Renal pelvis (tissue), 1 donor: ENCODE measurements at regions not wholly inside any gene's neighbourhood (a gene's known extent, or its start where the extent isn't known, plus 50 kb on each side); places are given as distances from the start of the nearest gene placed in this dataset.
A peak's percentile ranks its signal among the peaks of the same experiment; 100 is the strongest.

Experiments
- DNase-seq: peaks from one replicate; pipeline ENCODE4 v3.0.0-alpha.2; 2013

DNA sequence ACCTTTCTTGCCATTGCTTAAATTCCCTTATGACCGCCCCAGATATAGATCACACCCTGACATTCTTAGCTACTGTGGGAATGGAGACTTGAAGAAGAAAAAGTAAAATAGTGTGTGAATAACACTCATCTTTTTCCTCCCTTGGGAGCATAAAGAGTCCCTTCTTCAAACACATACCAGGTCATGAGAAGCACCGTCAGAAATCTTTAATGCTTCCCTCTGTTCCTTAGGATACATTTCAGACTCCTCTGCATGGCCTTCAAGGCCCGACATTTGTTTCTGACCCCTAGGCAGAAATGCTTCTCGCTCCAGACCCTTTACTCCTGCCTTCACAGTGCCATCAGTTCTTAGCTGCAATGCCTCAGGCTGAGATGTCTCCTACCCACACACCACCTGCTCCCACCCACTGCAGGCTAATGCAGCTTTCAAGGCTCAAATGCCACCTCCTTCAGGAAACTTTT lies 143.8 kb upstream of the IL12A start:
- no peak for DNase-seq

DNA sequence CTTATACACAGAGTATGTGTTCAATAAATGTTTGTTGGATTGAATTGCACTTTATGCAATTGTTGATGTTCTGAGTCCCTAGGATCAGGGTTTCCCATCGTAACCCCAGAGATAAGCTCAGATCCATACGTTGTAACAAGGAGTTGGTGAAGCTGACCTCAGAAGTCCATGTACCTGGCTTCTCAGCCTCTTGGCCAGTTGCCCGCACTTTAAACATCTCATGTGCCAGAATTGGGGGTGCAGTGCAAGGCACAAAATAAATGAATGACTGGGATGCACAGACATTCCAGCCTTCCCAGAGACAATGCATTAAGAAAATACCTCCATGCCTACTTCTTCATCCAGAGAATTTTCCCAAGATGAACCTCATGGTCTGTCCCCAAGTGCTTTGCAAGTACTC lies 142.9 kb upstream of the IL12A start:
- no peak for DNase-seq

DNA sequence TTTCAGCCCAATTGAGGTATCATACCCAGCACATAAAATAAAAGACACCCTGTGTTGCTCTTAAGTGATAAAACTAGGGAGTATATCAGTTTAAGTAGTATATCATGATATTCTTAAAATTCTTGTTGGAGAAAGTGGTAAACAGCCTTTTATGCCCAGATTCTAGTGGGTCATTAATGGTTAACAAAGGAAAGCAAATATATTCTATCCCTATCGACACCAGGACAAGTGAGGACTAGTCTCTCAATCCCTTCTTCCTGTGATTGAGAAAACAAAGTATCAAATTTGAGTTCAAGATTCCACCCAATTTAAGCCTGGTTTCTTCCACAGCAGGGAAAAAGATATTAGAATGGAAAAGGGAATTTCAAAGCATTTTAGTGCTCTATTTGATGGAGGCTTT lies 142.4 kb upstream of the IL12A start:
- no peak for DNase-seq

DNA sequence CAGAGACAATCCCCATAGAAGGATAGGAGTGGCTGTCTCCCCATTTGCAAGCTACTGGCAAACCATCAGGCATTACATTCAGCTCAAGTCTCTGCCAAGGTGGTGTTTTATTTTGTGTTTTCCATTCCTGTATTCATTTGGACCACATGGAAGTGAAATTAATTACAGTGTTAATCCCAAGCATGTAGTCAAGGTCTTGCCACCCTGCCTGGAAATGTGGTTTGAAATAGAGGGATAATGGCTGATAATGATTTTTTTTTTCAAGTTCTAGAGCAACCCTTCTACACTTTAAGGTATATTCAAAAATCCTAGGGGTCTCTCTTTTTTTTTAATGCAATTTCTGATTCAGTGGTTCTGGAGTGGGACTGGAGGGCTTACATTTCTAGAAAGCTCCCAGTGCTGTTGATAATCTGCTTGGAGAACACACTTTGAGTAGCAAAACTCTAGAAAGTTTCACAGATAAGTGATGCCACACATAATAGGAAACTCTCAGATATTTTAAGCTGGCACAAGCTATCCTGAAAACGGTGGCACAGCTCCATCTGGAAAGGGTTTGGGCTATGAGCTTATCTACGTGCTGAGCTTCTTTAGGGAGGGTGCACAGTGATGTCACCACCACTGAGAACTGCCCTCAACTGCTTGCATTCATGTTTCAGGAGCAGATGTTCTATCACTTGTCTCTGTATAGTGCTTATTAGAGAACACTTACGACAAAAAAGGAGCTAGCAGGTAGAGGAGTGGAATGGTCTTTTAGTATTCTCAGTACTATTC lies 140.1 kb upstream of the IL12A start:
- DNase-seq: no peak

DNA sequence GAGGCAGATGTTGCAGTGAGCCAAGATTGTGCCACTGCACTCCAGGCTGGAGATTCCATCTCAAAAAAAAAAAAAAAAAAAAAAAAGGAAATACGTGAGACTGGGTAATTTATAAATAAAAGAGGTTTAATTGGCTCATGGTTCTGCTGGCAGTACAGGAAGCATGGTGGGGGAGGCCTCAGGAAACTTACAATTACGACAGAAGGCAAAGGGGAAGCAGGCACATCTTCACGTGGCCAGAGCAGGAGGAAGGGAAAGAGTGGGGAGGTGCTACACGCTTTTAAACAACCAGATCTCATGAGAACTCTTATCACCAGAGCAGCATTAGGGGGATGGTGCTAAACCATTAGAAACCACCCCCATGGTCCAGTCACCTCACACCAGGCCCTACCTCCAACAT lies 138.2 kb upstream of the IL12A start:
- DNase-seq: no peak

DNA sequence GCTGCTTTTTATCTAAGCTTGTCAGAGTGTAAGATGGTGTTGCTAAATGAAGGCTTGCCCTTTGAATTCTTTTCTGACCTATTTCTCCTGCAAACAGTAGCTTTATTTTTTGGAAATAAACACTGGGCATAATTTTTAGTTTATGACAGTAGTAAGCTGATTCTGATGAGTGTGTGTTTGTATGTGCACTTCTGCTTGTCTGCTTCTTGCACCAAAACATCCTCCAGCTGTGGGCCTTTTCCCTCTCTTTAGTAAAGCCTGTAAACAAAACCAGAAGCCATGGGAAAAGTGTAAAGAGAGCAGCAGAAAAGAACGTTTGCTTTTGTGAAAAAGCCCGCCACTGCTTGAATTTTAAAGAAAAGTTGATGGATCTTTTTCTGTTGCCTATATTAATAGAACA lies 136.4 kb upstream of the IL12A start:
- no peak for DNase-seq

DNA sequence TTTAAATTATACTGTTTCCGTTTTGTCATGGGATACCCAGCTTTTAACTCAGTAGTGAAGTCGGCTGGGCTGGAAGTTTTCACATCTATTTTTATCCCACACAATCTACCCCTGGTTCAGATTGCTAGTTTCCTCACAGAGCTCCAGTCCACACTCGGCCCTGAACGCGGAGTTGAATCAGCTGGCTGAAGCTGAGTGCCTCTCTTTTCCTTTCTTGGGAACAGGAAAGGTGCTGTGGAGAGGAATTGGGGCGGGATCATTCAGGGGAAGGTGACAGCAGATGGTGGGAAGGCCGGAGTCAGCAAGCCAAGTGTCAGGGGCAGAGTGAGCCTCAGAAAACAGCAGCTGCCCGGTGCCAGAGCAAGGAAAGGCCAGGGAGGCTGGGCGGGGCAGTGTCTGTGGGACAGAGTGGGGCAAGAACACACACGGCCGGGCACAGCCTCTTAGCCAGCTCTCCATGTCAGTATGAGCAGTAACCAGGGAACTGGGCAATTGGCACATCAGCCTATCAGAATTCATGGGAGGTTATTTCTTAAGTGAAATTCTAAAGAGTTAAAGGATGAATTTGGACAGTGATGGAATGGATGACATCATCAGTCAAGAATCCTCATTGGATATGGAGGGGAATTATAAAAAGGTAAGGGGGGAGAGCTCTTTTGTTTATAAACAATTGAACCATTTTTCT lies 135.7 kb upstream of the IL12A start:
- no peak for DNase-seq

DNA sequence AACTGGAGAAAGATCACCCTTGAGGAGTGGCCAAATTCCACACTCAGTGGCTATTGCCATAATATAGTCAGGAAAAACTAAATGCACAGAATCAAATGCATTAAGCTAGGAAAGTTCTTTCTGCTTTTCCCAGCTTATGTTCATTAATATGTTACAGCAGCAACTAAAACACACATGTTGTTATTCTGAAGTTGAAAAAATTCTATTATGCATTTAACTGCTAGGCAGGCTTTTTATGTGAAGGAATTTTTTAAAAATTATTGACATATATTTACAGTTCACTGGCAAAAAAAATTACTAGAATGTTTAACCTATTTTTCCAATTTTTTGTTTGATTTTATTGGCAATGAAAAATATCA lies 135.2 kb upstream of the IL12A start:
- no peak for DNase-seq

DNA sequence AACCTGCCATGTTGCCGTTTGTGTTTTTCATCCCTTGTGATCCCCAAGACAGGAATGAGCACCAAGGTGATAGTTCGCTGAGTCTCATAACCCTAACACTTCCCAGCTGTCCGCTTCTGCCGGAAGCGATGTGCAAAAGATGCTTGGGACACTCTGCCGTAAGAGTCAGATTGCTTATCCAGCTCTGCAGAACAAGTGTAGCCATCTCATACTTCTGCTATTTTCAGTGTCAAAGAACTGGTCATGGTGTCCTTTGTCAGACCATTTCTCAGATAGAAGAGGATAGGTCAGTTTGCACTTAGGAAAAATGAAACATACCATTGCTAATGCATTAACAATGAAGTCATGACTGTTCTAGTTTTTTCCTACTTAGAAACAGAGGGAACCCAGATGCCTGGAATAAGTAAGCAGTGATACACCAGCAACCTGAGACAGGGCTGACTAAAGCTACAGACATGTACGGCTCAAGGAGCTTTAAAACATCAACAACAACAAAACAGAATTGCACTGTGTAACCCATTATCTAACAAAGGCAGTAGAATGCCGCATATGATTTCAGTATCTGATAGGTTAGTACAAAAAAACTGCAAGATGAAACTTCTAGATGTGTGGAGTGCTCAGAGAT lies 134.0 kb upstream of the IL12A start:
- DNase-seq: no peak

DNA sequence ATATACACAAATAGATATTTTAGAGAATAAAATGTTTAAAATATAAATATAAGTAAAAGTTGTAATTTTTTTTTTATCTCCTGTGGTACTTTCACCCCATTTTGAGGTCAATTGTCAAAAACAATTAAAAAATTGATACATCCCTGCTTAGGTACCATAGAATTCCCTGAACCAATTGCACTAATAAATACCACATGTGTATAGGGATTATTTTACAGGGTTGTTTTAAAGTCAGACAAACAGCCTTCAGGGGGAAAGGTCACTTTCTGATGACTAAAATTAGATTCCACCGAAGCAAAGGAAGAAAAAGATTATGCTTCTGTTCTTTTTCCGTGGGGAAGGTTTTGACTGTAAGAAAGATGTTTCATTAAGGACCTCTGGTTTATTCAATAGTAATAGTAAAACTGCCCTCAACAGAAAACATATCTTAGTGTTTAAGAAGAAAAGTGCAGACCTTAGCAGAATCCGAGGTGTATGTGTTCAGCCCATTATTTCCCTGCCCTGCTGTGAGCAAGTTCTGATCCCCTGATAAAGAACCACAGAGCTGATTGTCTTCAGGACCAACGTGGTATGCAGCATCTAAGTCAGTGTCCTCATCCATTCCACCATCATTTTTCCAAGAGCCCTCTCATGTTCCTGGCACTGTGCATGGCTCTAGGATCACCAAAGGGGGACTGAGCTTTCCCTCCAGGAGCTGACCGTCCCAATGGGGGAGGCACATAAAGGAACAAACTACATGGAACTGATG lies 132.9 kb upstream of the IL12A start:
- no peak for DNase-seq

DNA sequence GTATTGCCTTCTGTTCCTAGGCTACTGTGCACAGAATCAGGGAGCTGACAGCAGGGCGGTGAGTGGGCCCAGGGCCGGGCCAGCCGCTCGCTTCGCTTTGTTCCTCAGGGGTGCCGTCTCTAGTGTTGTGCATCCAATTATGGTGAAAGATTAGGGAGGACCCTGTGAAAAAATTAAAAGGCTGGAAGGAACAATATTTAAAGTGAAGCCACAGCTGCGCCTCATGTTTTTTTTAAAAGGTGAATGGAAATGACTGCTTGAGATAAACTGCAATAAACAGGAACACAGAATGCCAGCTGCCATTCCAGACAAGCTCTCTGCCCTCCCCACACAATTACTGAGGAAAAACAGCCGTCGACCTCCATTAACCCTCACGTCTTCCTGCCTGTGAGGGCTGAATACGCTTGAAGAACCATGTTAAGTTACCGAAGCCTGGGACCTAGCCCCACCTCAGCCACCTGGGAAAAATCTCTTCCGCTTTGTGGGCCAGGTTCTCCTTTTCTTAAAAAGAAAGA lies 132.0 kb upstream of the IL12A start:
- DNase-seq: peak; percentile 85

DNA sequence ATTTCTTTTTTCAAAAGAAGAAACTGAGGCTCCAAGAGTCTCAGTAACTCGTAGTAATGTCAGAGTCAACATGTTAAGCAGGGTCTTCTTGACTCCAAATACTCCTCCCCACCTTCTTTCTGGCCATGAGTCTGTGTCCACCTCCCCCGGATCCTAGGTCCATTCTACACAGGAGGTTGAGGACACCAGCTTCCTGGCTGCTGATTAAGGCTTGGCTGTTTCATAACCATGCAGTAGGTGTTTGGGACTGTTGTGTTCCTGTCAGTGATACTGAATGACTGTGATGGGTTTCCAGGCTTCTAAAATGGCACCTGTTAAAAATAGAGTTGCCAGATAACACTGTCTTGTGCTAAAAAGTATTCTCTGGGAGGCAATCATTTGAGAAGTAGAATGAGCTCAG lies 130.8 kb upstream of the IL12A start:
- DNase-seq: no peak

DNA sequence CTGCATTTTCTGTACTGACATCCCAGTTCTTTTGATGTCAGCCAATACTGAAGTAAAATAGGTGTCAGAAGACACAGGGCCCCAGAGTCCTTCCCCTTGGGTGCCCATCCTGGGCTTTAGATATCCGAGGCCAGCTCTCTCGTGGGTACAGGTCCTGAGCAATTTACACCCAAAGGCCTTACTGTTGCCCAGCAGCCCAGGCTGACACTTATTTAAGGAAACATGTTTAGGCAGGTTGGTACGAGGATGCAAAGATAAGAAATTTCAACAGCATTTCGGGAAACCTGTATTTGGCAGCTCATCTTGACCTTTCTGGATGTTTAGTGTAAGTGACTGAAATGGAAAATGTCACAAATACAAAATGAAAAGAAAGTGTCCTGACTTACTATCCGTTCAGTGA lies 130.0 kb upstream of the IL12A start:
- no peak for DNase-seq

DNA sequence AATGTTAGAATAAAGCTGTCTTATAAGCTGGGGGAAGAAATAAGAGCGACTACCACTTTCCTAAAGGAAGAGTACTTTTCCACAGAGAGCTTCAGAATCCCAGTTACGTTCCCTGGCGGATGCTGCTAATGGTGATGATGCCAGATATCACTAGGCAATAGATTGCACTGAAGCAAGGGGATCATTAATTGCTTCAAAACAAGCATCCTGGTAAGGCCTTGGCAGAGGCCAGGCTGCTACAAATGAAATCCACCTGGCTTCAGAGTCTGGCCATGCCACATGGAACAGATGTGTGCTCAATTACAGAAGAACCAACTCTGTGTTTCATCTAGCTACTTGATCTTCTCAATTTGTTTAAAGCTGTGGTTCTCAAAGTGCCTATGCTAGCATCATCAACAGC lies 129.2 kb upstream of the IL12A start:
- DNase-seq: no peak

DNA sequence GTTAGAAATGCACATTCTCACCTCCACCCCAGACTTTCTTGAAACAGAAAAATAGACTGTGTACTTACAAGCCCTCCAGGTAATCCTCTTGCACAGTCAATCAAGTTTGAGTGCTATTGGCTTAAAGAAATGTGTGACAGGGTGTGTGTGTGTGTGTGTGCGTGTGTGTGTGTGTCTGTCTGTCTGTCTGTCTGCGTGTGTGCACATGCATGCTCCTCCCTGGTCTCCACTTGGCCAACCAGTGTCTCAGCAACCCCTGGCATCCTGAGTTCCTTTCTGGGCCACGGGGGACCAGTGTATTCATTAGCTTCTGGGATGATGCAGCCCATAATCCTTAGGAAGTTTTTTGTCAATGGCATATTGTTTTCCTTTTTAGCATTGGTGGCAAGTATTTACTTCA lies 128.8 kb upstream of the IL12A start:
- DNase-seq: no peak

DNA sequence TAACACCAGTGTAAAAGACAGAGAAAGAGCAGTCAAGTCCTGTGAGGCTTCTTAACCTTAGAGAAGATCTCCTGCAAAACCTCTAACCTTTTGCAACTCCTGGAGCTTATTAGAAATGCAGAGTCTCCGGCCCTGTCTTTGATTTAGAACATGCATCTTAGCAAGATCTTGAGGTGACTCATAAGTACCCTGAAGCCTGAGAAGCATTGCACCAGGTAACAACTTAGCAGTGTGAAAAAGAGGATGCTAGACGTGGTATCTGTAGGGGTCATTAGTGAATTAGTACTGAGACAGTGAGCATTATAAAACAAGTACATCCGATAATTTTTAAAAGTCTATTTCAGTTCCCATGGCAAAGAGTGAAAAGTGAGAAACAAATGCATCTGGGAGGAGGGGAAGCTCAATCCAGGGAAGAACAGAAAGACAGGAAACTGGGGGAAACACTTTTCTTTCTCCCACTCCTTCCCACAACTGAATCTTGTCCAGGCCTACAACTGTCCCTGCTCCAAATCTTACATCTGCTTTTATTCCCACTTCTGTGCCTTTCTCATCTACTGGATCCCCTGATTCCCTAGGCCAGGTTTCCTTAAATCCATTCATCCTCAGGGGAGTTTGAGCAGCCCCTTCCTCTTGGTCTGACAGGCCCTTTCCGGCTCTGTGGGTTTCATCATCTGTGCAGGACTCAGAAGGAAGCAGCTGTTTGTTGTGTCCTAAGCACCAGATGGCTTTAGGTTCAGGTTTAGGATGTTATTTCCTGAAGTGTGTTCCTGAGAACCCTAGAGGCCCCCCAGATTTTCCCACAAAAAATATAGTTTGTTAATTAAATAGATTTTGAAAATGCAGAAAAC lies 128.1 kb upstream of the IL12A start:
- no peak for DNase-seq

DNA sequence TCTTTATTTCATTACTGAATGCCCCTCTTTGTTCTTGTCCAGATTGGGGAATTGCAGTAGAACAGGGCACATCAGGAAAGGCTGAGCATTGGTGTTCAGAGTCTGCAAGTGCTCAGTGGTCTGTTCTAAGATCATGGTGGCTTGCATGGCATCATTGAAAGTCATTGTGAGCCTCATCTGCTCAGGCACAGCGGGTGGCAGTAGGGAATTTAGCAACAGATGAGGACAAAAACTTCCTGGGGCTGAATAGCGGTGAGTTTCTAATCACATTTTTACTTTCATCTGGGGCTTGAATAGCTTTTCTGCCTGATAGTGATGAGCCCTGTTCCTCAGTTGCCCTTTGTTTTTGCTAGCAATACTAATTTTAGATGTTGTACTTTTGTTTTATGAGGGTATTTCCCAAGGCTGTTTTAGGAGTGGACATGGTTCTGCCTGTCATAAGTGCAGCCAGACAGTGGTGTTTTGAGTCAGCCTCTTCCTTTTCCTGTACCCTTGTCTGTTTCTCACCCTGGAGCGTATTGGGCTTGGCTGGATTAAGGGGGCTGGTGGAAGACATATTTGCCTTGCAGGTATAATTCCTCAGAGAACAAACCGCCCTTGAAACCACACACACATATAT lies 127.2 kb upstream of the IL12A start:
- no peak for DNase-seq

DNA sequence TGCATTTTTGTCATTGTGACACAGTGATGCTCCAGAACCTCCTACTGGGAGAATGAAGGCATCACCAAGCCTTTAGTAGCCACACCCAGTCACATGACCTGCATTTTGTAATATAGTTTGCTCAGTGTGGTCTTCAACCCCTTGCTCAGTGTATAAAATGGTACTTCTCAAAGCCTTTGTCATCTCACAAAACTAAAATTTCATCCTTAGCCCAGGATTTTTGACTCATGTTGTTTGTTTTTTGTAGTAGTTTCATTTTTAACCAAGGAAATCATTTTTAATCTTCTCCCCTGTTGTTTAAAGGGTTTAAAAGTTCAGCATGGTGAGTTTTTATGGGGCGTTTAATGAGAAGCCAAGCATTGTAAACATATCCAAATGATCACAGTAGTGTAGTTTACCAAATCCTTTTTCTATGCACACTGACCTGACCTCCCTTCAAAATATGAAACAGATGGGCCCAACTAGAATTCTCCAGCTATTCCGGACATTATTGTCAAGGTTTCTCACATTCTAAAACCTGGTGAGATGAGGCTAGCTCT lies 123.5 kb upstream of the IL12A start:
- DNase-seq: no peak

DNA sequence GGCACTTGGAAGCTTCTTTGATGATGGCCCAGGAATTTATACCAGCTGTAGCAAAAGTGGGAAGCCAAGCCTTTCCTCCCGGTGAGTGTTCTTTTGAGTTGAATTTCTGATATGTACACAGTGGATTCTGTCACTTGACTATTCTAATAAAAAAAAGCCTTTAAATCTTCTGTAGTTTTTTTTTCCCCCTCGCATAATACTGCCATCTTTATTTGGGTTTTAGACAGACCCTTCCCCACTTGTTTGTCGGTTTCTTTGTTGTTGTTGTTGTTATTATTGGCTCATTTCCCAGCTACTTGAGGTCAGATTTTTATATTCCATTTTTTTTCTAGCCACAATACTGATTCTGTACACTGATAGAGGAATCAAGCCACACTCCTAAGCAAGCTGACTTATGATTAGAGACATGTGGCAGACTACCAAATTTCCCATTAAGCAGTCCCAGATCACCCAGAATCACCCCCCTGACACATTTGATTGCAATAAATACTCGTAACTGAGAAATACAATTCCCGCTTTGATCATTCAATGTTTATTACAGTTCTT lies 122.4 kb upstream of the IL12A start:
- no peak for DNase-seq

DNA sequence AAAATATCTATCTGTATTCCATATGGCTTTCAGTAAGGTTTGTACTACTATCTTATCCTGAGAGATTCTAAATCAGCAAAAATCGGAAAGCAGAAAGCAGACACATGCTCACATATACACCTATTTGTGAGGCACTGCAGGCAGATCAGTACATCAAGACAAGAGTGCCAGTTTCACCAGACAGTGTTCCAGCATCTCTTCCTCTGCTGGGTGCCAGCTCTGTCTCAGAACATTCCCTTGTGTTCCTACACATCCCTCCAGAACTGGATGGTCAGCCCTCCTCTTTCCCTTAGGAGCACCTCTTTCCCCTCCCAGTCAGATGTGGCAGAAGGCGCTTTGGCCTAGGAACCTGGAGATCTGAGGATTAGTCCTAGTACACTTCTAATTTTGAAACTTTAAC lies 121.3 kb upstream of the IL12A start:
- no peak for DNase-seq
